Calu3 (cell line): ENCODE measurements at regions not wholly inside any gene's neighbourhood (a gene's known extent, or its start where the extent isn't known, plus 50 kb on each side); places are given as distances from the start of the nearest gene placed in this dataset.

Source experiments
- BruUV-seq: library from RNA; stranded (reverse); fragments of 400-500 nt; replicated peaks from 2 replicates; lab custom pipeline; 2021; lab: Mats Ljungman, UMichigan
- CTCF ChIA-PET: fragments of 300-600 bp; sonication (Branson Sonifier 250); formaldehyde crosslinking; loops from one replicate; lab custom pipeline; 2022; ENCODE audit warnings: antibody characterized with exemption; lab: Charles Lee
- DNase-seq: peaks from one replicate; pipeline ENCODE4 v3.0.0; 2022
- H3K27ac Mint-ChIP-seq: one replicate; pipeline ENCODE4 v1.8.0; 2022; ENCODE audit warnings: mixed read lengths; ENCODE audit not compliant: unreplicated experiment
- H3K27me3 Mint-ChIP-seq: one replicate; pipeline ENCODE4 v1.8.0; 2022; ENCODE audit warnings: mixed read lengths; ENCODE audit not compliant: unreplicated experiment
- H3K36me3 Mint-ChIP-seq: one replicate; pipeline ENCODE4 v1.8.0; 2022; ENCODE audit warnings: mild to moderate bottlenecking, moderate library complexity, mixed read lengths; ENCODE audit not compliant: insufficient read depth, unreplicated experiment
- H3K4me1 Mint-ChIP-seq: one replicate; pipeline ENCODE4 v1.8.0; 2022; ENCODE audit warnings: mild to moderate bottlenecking, low read depth, mixed read lengths; ENCODE audit not compliant: unreplicated experiment
- H3K4me3 Mint-ChIP-seq: one replicate; pipeline ENCODE4 v1.8.0; 2022; ENCODE audit warnings: mild to moderate bottlenecking, low read depth, moderate library complexity, mixed read lengths; ENCODE audit not compliant: unreplicated experiment
- H3K9me3 Mint-ChIP-seq: one replicate; pipeline ENCODE4 v1.8.0; 2022; ENCODE audit warnings: low read depth, mixed read lengths; ENCODE audit not compliant: unreplicated experiment
- intact Hi-C: fragments of 100-400 bp; cut with micrococcal nuclease; formaldehyde crosslinking; loops from one replicate; pipeline ENCODE4 v1.10.0; 2022; ENCODE audit not compliant: unreplicated experiment
- TF ChIP-seq, protein P1 (sequence below): fragments of 200-600 bp; IDR thresholded peaks from one replicate; pipeline ENCODE4 v1.8.0; 2022; ENCODE audit warnings: antibody characterized with exemption; ENCODE audit not compliant: unreplicated experiment

DNA sequence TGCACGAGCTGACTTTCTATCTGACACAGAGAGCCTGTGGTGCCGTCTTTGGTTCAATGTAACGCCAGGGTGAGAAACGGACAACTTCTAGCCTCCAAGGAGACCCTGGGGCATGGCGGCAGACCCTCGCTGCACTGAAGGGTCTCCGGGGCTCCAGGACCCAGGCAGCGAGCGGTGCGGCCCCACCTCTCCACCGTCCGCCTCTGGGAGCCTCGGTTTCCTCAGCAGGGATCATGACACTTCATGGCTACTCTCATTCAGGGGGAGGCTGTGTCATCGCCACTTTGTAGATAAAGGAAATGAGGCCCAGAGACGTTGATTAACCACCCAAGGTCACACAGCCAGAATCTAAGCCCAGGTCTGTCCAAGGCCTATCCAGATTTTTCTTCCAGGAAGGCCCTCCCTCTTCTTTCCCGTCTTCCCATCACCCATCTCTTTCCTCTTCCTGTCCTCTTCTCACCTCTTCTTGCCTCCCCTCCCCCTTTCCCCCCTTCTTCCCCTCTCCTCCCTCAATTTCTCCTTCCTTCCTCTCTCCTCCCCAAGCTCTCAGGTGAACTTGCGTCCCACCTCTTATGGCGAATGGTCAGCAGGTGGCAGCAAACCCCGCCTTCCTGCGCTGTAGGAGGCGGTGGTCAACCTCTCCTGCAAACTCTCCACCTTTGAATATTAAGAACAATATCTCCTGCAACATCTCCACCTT lies 69.3 kb upstream of the HMX1 start:
- Mint-ChIP-seq H3K4me1 (no peaks in the 10 kb centered on the region), H3K36me3 (no peaks in the 10 kb centered on the region), H3K4me3 (no peak overlapping the region), H3K9me3 (peaks cover 4% of the 10 kb centered on the region), H3K27me3 (peaks cover 23% of the 10 kb centered on the region), H3K27ac (no peak overlapping the region)
- CTCF ChIA-PET: no interaction called here
- DNase-seq: peak; percentile 39
- no TSS peak for BruUV-seq
- TF ChIP-seq, protein P1, sequence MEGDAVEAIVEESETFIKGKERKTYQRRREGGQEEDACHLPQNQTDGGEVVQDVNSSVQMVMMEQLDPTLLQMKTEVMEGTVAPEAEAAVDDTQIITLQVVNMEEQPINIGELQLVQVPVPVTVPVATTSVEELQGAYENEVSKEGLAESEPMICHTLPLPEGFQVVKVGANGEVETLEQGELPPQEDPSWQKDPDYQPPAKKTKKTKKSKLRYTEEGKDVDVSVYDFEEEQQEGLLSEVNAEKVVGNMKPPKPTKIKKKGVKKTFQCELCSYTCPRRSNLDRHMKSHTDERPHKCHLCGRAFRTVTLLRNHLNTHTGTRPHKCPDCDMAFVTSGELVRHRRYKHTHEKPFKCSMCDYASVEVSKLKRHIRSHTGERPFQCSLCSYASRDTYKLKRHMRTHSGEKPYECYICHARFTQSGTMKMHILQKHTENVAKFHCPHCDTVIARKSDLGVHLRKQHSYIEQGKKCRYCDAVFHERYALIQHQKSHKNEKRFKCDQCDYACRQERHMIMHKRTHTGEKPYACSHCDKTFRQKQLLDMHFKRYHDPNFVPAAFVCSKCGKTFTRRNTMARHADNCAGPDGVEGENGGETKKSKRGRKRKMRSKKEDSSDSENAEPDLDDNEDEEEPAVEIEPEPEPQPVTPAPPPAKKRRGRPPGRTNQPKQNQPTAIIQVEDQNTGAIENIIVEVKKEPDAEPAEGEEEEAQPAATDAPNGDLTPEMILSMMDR: no peak
- intact Hi-C loops: no loop called here

- BruUV-seq: no TSS peak
- no peak for DNase-seq
- Mint-ChIP-seq H3K4me3 (no peak overlapping the region), H3K9me3 (peaks cover 4% of the 10 kb centered on the region), H3K27me3 (peaks cover 23% of the 10 kb centered on the region), H3K4me1 (no peaks in the 10 kb centered on the region), H3K27ac (no peak overlapping the region), H3K36me3 (no peaks in the 10 kb centered on the region)
- intact Hi-C loops: no loop called here
- CTCF ChIA-PET: no interaction called here
- TF ChIP-seq, protein P1: no peak
Measured at GRCh38 chr4:8939840-8940742, 68.5 kb upstream of the HMX1 start.

- Mint-ChIP-seq H3K36me3 (no peaks in the 10 kb centered on the region), H3K4me3 (no peak overlapping the region), H3K4me1 (no peaks in the 10 kb centered on the region), H3K27me3 (peaks cover 23% of the 10 kb centered on the region), H3K9me3 (peaks cover 4% of the 10 kb centered on the region), H3K27ac (no peak overlapping the region)
- no peak for DNase-seq
- intact Hi-C loops: no loop called here
- BruUV-seq: no TSS peak
- TF ChIP-seq, protein P1: no peak
- CTCF ChIA-PET: no interaction called here
Measured at GRCh38 chr4:8939160-8939839, 67.7 kb upstream of the HMX1 start.

GRCh38 chr4:8938623-8939022 lies 67.0 kb upstream of the HMX1 start:
- TF ChIP-seq, protein P1: no peak
- intact Hi-C loops: no loop called here
- H3K9me3 Mint-ChIP-seq: peaks cover 8% of the 10 kb centered on the region
- H3K36me3 Mint-ChIP-seq: no peaks in the 10 kb centered on the region
- H3K4me3 Mint-ChIP-seq: no peak overlapping the region
- H3K27ac Mint-ChIP-seq: no peak overlapping the region
- CTCF ChIA-PET: no interaction called here
- H3K4me1 Mint-ChIP-seq: no peaks in the 10 kb centered on the region
- no TSS peak for BruUV-seq
- no peak for DNase-seq
- peaks cover 23% of the 10 kb centered on the region for H3K27me3 Mint-ChIP-seq
